ENCODE measurements at regions not wholly inside any gene's neighbourhood (a gene's known extent, or its start where the extent isn't known, plus 50 kb on each side); places are given as distances from the start of the nearest gene placed in this dataset.

GRCh38 chr5:2861605-2862004 lies 110.1 kb upstream of the IRX2 start (continued):
- TF ChIP-seq EZH2 (IDR thresholded peaks at IDR 0.05; ENCODE audit: low read depth, unreplicated experiment): no peak
- no peak for TF ChIP-seq CREB1 (CRISPR knock-in tag; IDR thresholded peaks at IDR 0.05; ENCODE audit: low read depth)

DNA sequence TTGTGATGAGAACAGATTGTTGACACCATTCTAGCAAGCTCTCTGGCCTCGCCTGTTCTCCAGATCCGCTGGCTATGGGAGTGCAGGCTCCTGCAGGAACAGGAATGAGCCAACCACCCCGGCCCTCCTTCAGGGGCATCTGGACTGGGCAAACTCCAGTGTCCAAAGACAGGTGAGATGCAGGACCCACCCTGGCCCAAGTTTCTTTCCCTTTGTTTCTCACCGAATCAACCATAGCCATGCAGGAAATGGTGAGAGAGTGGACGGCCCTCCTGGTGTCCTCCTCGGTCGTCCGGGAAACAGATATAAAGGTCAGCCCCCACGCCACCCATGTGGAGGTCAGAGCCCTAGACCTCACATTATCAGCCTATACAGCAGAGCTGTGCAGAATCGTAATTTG lies 108.6 kb upstream of the IRX2 start:
- no peak for ATAC-seq

More for the DNA sequence above, 108.6 kb upstream of the IRX2 start:
- H3K79me2 ChIP-seq (replicated peaks; ENCODE audit: insufficient read depth): no peaks in the 10 kb centered on the region
- no peaks in the 10 kb centered on the region for H3F3A ChIP-seq (replicated peaks; ENCODE audit: low read depth)
- Mint-ChIP-seq H3K9me3 (peaks cover 3% of the 10 kb centered on the region; the same call in 2 of the 3 replicates), H3K27ac (no peak overlapping the region), H3K4me1 (no peaks in the 10 kb centered on the region), H3K27me3 (ENCODE audit: insufficient read depth, low read depth, poor library complexity) (no peaks in the 10 kb centered on the region), H3K4me3 (no peak overlapping the region), H3K36me3 (ENCODE audit: low read depth) (no peaks in the 10 kb centered on the region)
- H3K36me3 ChIP-seq (ENCODE audit: insufficient read depth): no peaks in the 10 kb centered on the region
- TF ChIP-seq NANOG (IDR thresholded peaks at IDR 0.05; ENCODE audit: borderline replicate concordance): no peak
- no peak for TF ChIP-seq EZH2 (IDR thresholded peaks at IDR 0.05; ENCODE audit: low read depth, unreplicated experiment)
- no peak for TF ChIP-seq ZNF114 (CRISPR knock-in tag; IDR thresholded peaks at IDR 0.05)
- TF ChIP-seq JUNB (IDR thresholded peaks at IDR 0.05; ENCODE audit: unreplicated experiment): no peak
- TF ChIP-seq EZH2phosphoT487 (IDR thresholded peaks at IDR 0.05; ENCODE audit: unreplicated experiment): no peak
- TF ChIP-seq POLR2AphosphoS5 (IDR thresholded peaks at IDR 0.05; ENCODE audit: low read depth): no peak
- TF ChIP-seq ZNF331 (CRISPR knock-in tag; IDR thresholded peaks at IDR 0.05; ENCODE audit: low read depth): no peak
- TF ChIP-seq CTCF (conservative IDR thresholded peaks at IDR 0.05; ENCODE audit: low read depth in 2 of 2): no peak
- TF ChIP-seq ETS1 (IDR thresholded peaks at IDR 0.05): no peak
- no peak for TF ChIP-seq CREB1 (CRISPR knock-in tag; IDR thresholded peaks at IDR 0.05; ENCODE audit: low read depth)
- TF ChIP-seq, protein P1, sequence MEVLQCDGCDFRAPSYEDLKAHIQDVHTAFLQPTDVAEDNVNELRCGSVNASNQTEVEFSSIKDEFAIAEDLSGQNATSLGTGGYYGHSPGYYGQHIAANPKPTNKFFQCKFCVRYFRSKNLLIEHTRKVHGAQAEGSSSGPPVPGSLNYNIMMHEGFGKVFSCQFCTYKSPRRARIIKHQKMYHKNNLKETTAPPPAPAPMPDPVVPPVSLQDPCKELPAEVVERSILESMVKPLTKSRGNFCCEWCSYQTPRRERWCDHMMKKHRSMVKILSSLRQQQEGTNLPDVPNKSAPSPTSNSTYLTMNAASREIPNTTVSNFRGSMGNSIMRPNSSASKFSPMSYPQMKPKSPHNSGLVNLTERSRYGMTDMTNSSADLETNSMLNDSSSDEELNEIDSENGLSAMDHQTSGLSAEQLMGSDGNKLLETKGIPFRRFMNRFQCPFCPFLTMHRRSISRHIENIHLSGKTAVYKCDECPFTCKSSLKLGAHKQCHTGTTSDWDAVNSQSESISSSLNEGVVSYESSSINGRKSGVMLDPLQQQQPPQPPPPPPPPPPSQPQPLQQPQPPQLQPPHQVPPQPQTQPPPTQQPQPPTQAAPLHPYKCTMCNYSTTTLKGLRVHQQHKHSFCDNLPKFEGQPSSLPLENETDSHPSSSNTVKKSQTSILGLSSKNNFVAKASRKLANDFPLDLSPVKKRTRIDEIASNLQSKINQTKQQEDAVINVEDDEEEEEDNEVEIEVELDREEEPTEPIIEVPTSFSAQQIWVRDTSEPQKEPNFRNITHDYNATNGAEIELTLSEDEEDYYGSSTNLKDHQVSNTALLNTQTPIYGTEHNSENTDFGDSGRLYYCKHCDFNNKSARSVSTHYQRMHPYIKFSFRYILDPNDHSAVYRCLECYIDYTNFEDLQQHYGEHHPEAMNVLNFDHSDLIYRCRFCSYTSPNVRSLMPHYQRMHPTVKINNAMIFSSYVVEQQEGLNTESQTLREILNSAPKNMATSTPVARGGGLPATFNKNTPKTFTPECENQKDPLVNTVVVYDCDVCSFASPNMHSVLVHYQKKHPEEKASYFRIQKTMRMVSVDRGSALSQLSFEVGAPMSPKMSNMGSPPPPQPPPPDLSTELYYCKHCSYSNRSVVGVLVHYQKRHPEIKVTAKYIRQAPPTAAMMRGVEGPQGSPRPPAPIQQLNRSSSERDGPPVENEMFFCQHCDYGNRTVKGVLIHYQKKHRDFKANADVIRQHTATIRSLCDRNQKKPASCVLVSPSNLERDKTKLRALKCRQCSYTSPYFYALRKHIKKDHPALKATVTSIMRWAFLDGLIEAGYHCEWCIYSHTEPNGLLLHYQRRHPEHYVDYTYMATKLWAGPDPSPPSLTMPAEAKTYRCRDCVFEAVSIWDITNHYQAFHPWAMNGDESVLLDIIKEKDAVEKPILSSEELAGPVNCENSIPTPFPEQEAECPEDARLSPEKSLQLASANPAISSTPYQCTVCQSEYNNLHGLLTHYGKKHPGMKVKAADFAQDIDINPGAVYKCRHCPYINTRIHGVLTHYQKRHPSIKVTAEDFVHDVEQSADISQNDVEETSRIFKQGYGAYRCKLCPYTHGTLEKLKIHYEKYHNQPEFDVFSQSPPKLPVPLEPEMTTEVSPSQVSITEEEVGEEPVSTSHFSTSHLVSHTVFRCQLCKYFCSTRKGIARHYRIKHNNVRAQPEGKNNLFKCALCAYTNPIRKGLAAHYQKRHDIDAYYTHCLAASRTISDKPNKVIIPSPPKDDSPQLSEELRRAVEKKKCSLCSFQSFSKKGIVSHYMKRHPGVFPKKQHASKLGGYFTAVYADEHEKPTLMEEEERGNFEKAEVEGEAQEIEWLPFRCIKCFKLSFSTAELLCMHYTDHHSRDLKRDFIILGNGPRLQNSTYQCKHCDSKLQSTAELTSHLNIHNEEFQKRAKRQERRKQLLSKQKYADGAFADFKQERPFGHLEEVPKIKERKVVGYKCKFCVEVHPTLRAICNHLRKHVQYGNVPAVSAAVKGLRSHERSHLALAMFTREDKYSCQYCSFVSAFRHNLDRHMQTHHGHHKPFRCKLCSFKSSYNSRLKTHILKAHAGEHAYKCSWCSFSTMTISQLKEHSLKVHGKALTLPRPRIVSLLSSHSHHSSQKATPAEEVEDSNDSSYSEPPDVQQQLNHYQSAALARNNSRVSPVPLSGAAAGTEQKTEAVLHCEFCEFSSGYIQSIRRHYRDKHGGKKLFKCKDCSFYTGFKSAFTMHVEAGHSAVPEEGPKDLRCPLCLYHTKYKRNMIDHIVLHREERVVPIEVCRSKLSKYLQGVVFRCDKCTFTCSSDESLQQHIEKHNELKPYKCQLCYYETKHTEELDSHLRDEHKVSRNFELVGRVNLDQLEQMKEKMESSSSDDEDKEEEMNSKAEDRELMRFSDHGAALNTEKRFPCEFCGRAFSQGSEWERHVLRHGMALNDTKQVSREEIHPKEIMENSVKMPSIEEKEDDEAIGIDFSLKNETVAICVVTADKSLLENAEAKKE (CRISPR knock-in tag; IDR thresholded peaks at IDR 0.05): no peak
- TF ChIP-seq, protein P2, sequence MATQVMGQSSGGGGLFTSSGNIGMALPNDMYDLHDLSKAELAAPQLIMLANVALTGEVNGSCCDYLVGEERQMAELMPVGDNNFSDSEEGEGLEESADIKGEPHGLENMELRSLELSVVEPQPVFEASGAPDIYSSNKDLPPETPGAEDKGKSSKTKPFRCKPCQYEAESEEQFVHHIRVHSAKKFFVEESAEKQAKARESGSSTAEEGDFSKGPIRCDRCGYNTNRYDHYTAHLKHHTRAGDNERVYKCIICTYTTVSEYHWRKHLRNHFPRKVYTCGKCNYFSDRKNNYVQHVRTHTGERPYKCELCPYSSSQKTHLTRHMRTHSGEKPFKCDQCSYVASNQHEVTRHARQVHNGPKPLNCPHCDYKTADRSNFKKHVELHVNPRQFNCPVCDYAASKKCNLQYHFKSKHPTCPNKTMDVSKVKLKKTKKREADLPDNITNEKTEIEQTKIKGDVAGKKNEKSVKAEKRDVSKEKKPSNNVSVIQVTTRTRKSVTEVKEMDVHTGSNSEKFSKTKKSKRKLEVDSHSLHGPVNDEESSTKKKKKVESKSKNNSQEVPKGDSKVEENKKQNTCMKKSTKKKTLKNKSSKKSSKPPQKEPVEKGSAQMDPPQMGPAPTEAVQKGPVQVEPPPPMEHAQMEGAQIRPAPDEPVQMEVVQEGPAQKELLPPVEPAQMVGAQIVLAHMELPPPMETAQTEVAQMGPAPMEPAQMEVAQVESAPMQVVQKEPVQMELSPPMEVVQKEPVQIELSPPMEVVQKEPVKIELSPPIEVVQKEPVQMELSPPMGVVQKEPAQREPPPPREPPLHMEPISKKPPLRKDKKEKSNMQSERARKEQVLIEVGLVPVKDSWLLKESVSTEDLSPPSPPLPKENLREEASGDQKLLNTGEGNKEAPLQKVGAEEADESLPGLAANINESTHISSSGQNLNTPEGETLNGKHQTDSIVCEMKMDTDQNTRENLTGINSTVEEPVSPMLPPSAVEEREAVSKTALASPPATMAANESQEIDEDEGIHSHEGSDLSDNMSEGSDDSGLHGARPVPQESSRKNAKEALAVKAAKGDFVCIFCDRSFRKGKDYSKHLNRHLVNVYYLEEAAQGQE (IDR thresholded peaks at IDR 0.05; ENCODE audit: unreplicated experiment): no peak
- TF ChIP-seq STAT1 (IDR thresholded peaks at IDR 0.05; ENCODE audit: unreplicated experiment): no peak
- no peak for DNase-seq (ENCODE audit: low spot score)
- H3K4me3 ChIP-seq: no peak overlapping the region
- H3K27me3 ChIP-seq (ENCODE audit: insufficient read depth): no peaks in the 10 kb centered on the region
- no peaks in the 10 kb centered on the region for H3K4me1 ChIP-seq (ENCODE audit: insufficient read depth)
- H2AFZ ChIP-seq: no peak overlapping the region
- no peaks in the 10 kb centered on the region for H3K9me2 ChIP-seq (ENCODE audit: insufficient read depth)
- no peaks in the 10 kb centered on the region for H4K20me1 ChIP-seq (replicated peaks; ENCODE audit: insufficient read depth)
- H3K27ac ChIP-seq (ENCODE audit: low read depth): no peak overlapping the region
- H3K4me2 ChIP-seq: no peak overlapping the region
